Ovary (tissue), 7 donors: ENCODE measurements at regions not wholly inside any gene's neighbourhood (a gene's known extent, or its start where the extent isn't known, plus 50 kb on each side); places are given as distances from the start of the nearest gene placed in this dataset.
"Not testable (repeated sequence)": the region's sequence is repeated elsewhere in the genome, so short reads cannot be mapped to it uniquely, and the experiment has no call there.

Experiments used
- DNase-seq, 5 donors: peaks; one replicate each; pipeline ENCODE4 v3.0.0-alpha.2; 2019 to 2020
- H3K27ac ChIP-seq, 2 donors: fragments of 200-600 bp; one replicate each; pipeline versions ENCODE4 v1.5.1 to v1.8.0; 2019 to 2022
- H3K27me3 ChIP-seq: fragments of 200-600 bp; one replicate; pipeline ENCODE4 v1.8.0; 2022
- H3K36me3 ChIP-seq: fragments of 200-600 bp; sonication (generic); one replicate; pipeline ENCODE4 v1.5.1; 2019
- H3K4me1 ChIP-seq: one replicate; pipeline ENCODE4 v1.8.1; 2013; ENCODE audit warnings: mild to moderate bottlenecking, moderate library complexity; ENCODE audit not compliant: insufficient read depth
- H3K4me3 ChIP-seq: fragments of 200-600 bp; sonication (generic); one replicate; pipeline ENCODE4 v1.5.1; 2017
- H3K9me3 ChIP-seq, 2 donors: fragments of 200-600 bp in 1 of 2; sonication (generic) in 1 of 2; one replicate each; pipeline versions ENCODE4 v1.5.1 to v1.8.1; 2013 to 2019; ENCODE audit warnings: mild to moderate bottlenecking in 1 of 2, moderate library complexity in 1 of 2
- EP300 ChIP-seq: sonication (generic); formaldehyde crosslinking; IDR thresholded peaks from one replicate; pipeline ENCODE4 v1.6.1; 2017; ENCODE audit warnings: antibody characterized with exemption
- POLR2A ChIP-seq: fragments of 450-650 bp; IDR thresholded peaks from one replicate; pipeline ENCODE4 v1.6.1; 2017; ENCODE audit warnings: antibody characterized with exemption, mild to moderate bottlenecking, moderate library complexity
- WGBS, 3 donors: extraction: QIAGEN DNeasy Blood & Tissue Kit in 1 of 3; methylation state at CpG; one replicate each; pipeline versions ENCODE4 v1.1.5 to v1.1.7; 2013 to 2017; 5-methylcytosine and 5-hydroxymethylcytosine counted together
- intact Hi-C, 4 donors: fragments of 100-400 bp; cut with DNase I; formaldehyde crosslinking; loops; one replicate each; pipeline versions ENCODE4 v1.11.0 to v1.15.1; 2022 to 2023
- TF ChIP-seq, protein P1 (sequence below), 3 donors: fragments of 450-650 bp in 2 of 3; fragments of 200-600 bp in 1 of 3; IDR thresholded peaks; one replicate each; pipeline versions ENCODE4 v1.5.1 to v1.8.0; 2016 to 2022; ENCODE audit warnings: antibody characterized with exemption in 3 of 3, mild to moderate bottlenecking in 1 of 3
- donor health status: DM: no; HTN: no; CAD: no; lungs with moderate emphysema.
- donor health status: DM: no; HTN: no; CAD: no.
- donor health status: Bipolar disorder and iron deficiency.
- donor health status: DM: no; HTN: no; CAD: no.
- donor health status: DM: yes; HTN: yes; CAD: no.

DNA sequence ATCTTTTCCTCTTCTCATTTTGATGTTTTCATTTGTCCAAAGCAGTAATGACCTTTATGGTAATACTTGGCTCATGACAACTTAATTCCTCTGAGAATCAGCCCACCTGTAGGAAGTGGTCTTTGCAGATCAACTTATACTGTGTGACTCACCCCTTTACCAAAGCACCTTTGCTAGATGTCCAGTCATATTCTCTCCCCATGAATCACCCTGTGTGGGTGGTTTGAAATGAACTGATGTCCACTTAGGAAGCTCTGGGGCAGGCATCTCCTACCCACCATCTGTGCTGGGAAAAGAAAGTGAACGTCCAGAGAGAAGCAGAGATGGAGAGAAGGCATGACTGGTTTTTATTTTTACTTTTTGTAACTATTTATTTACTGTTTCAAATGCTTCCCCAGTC lies 410.3 kb downstream of the KIF20B start:
- 21 to 30% (median 29%) methylated on average over 1 of the region's 1 CpG for WGBS, 3 donors
- TF ChIP-seq, protein P1, sequence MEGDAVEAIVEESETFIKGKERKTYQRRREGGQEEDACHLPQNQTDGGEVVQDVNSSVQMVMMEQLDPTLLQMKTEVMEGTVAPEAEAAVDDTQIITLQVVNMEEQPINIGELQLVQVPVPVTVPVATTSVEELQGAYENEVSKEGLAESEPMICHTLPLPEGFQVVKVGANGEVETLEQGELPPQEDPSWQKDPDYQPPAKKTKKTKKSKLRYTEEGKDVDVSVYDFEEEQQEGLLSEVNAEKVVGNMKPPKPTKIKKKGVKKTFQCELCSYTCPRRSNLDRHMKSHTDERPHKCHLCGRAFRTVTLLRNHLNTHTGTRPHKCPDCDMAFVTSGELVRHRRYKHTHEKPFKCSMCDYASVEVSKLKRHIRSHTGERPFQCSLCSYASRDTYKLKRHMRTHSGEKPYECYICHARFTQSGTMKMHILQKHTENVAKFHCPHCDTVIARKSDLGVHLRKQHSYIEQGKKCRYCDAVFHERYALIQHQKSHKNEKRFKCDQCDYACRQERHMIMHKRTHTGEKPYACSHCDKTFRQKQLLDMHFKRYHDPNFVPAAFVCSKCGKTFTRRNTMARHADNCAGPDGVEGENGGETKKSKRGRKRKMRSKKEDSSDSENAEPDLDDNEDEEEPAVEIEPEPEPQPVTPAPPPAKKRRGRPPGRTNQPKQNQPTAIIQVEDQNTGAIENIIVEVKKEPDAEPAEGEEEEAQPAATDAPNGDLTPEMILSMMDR (IDR thresholded peaks at IDR 0.05) = no peak
- TF ChIP-seq EP300 (no peak), POLR2A (no peak)
- no peak overlapping the region for H3K27ac ChIP-seq

DNA sequence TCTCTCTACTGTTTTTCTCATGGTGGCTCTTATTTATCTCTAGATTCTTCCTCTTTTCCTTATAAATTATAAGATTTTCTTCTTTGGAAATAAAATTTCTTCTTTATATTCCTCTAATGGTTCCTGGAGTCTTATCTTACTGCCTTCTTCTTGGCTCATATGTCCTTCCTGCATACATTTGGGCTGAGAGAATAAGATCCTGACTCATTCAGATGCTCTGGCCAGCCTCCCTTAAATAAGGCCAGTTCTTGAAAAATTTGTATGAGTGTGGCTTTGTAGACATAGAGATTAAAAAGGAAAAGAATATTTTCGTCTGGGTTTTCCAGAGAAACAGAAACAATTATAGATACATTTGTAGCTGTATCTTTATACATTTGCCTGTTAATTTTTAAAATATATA lies 411.3 kb downstream of the KIF20B start:
- Histone ChIP-seq H3K27me3 (no peaks in the 10 kb centered on the region), H3K36me3 (no peaks in the 10 kb centered on the region), H3K4me3 (no peak overlapping the region), H3K27ac (no peak overlapping the region), H3K4me1 (no peaks in the 10 kb centered on the region), H3K9me3 (no peaks in the 10 kb centered on the region)
- TF ChIP-seq, protein P1 (IDR thresholded peaks at IDR 0.05) = no peak
- TF ChIP-seq POLR2A (no peak), EP300 (no peak)
- 56 to 73% (median 72%) methylated on average over 1 of the region's 1 CpG for WGBS, 3 donors
- intact Hi-C loops = no loop called here
- DNase-seq = no peak

More for the DNA sequence above, 410.3 kb downstream of the KIF20B start:
- DNase-seq = no peak
- Histone ChIP-seq H3K4me3 (no peak overlapping the region), H3K36me3 (no peaks in the 10 kb centered on the region), H3K4me1 (no peaks in the 10 kb centered on the region), H3K9me3 (no peaks in the 10 kb centered on the region), H3K27me3 (no peaks in the 10 kb centered on the region)
- intact Hi-C loops = no loop called here

DNA sequence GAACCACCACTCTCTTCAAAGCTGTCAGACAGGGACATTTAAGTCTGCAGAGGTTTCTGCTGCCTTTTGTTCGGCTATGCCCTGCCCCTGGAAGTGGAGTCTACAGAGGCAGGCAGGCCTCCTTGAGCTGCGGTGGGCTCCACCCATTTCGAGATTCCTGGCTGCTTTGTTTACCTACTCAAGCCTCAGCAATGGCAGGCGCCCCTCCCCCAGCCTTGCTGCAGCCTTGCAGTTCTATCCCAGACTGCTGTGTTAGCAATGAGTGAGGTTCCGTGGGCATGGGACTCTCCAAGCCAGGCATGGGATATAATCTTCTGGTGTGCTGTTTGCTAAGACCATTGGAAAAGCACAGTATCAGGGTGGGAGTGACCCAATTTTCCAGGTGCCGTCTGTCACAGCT lies 417.2 kb downstream of the KIF20B start:
- H3K4me3 ChIP-seq, intact Hi-C loops, H3K36me3 ChIP-seq, H3K4me1 ChIP-seq, H3K9me3 ChIP-seq, DNase-seq, H3K27me3 ChIP-seq, H3K27ac ChIP-seq: not testable (repeated sequence)
- WGBS, 3 donors = 81 to 90% (median 85%) methylated on average over 6 of the region's 6 CpGs

DNA sequence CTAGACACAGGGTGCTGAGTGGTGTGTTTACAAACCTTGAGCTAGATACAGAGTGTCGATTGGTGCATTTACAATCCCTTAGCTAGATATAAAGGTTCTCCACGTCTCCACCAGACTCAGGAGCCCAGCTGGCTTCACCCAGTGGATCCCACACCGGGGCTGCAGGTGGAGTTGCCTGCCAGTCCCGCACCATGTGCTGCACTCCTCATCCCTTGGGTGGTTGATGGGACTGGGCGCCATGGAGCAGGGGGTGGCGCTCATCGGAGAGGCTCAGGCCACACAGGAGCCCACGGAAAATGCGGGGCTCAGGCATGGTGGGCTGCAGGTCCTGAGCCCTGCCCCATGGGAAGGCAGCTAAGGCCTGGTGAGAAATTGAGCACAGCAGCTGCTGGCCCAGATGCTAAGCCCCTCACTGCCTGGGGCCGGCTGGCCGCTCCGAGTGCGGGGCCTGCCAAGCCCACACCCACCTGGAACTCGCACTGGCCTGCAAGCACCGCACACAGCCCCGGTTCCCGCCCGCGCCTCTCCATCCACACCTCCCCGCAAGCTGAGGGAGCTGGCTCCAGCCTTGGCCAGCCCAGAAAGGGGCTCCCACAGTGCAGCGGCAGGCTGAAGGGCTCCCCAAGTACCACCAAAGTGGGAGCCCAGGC lies 418.4 kb downstream of the KIF20B start:
- H3K9me3 ChIP-seq, H3K27ac ChIP-seq, H3K27me3 ChIP-seq, H3K4me3 ChIP-seq, H3K36me3 ChIP-seq, H3K4me1 ChIP-seq, intact Hi-C loops, DNase-seq: not testable (repeated sequence)
- WGBS, 3 donors = 84 to 92% (median 89%) methylated on average over 19 to 21 of the region's 21 CpGs

DNA sequence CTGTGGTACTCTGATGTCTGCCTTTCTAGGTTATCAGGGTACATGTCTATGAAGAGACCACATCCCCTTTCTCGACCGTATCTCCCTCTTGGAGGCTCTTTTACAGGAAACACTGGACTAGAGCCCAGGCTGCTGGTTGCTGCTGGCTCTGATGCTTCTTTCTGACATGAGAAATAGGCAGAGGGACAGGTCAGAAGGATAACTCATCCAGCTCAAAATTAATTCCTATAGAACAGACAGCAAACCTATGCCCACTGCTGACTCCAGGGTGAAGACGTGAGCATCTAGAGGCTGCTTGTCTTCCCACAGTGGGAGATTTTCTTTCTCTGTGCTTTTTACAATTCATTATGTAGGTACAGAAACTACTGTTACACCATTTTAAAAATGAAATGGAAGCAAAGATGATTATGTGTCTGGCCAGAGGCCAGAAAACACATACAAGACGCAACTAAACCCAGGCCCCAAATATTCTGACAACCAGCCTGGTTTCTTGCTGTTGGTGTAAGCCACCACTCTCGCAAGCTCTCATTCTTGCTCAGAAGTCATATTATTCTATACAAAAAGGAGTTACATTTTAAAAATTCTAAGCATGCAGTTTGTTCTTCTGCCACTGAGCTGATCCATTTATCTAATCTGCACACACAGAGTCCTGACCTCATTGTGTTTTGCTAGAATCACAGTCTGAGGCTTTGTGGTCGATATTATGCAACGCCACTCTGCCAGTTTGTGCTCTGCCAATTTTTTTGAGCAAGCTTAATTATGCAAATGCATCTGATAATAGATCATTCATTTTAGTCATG lies 424.3 kb downstream of the KIF20B start:
- H3K9me3 ChIP-seq = no peaks in the 10 kb centered on the region

More for the DNA sequence above, 424.3 kb downstream of the KIF20B start:
- H3K27me3 ChIP-seq = no peaks in the 10 kb centered on the region
- intact Hi-C loops = no loop called here
- no peak for DNase-seq
- no peak for TF ChIP-seq EP300
- TF ChIP-seq, protein P1 (IDR thresholded peaks at IDR 0.05) = no peak
- TF ChIP-seq POLR2A = no peak
- H3K4me3 ChIP-seq = no peak overlapping the region
- no peaks in the 10 kb centered on the region for H3K36me3 ChIP-seq
- 23 to 38% (median 34%) methylated on average over 7 of the region's 7 CpGs for WGBS, 3 donors
- no peak overlapping the region for H3K27ac ChIP-seq
- no peaks in the 10 kb centered on the region for H3K4me1 ChIP-seq
